ENCODE measurements at regions not wholly inside any gene's neighbourhood (a gene's known extent, or its start where the extent isn't known, plus 50 kb on each side); places are given as distances from the start of the nearest gene placed in this dataset.

DNA sequence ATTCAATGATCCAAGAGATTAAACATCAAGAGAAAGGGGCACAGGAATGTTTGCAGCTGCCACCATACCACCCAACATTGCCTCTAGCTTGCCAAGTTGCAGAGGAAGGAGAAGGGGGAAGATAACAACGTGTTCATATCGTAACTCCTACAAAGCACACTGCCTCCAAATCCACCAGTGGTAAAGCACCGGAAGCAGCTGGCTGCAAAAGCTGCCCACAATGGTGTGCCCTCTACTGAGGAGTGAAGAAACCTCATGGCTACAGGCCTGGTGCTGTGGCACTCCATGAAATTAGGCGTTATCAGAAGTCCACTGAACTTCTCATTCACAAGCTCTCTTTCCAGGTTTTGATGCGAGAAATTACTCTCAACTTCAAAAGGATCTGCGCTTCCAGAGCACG lies 263.9 kb upstream of the STT3B start:
- Histone ChIP-seq H3K4me3 (ENCODE audit: low read depth, low read length) (no peak overlapping the region), H2AFZ (no peak overlapping the region), H3K27ac (no peak overlapping the region), H3K9ac (no peak overlapping the region), H3K4me2 (ENCODE audit: low read length) (no peak overlapping the region), H3K9me3 (ENCODE audit: control insufficient read depth, low read length) (no peaks in the 10 kb centered on the region), H3K79me2 (no peaks in the 10 kb centered on the region), H3K4me1 (no peaks in the 10 kb centered on the region), H3K27me3 (ENCODE audit: control insufficient read depth, insufficient read depth, low read length) (no peaks in the 10 kb centered on the region), H3K36me3 (ENCODE audit: control insufficient read depth, insufficient read depth, low read length) (no peaks in the 10 kb centered on the region)
- no peak for TF ChIP-seq CTCF (IDR thresholded peaks at IDR 0.05)

DNA sequence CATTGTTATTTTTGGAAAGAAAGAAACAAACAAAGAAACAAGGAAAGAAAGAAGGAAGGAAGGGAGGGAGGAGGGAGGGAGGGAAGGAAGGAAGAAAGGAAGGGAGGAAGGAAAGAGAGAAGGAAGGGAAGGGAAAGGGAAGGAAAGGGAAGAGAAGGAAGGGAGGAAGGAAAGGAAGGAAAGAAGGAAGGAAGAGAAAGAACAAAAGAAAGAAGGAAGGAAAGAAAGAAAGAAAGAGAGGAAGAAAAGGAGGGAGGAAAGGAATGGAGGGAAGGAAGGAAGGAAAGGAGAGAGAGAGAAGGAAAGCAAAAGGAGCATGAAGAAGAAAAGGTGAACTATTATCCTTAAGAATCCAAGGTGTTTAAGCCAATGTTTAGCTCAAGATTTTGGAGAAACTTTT lies 262.7 kb upstream of the STT3B start:
- Histone ChIP-seq H3K79me2 (no peaks in the 10 kb centered on the region), H3K4me1 (no peaks in the 10 kb centered on the region)
- TF ChIP-seq CTCF (IDR thresholded peaks at IDR 0.05), result no peak

GRCh38 chr3:31274326-31275024 lies 258.2 kb upstream of the STT3B start:
- Histone ChIP-seq H2AFZ (no peak overlapping the region), H3K4me3 (ENCODE audit: low read depth, low read length) (no peak overlapping the region), H3K27ac (no peak overlapping the region), H3K79me2 (no peaks in the 10 kb centered on the region), H3K36me3 (ENCODE audit: control insufficient read depth, insufficient read depth, low read length) (no peaks in the 10 kb centered on the region), H3K9me3 (ENCODE audit: control insufficient read depth, low read length) (no peaks in the 10 kb centered on the region), H3K9ac (no peak overlapping the region), H3K27me3 (ENCODE audit: control insufficient read depth, insufficient read depth, low read length) (no peaks in the 10 kb centered on the region), H3K4me1 (no peaks in the 10 kb centered on the region), H3K4me2 (ENCODE audit: low read length) (no peak overlapping the region)
- no peak for TF ChIP-seq CTCF (IDR thresholded peaks at IDR 0.05)

More for the DNA sequence above, 262.7 kb upstream of the STT3B start:
- no peak overlapping the region for H3K9ac ChIP-seq
- no peak overlapping the region for H3K4me2 ChIP-seq (ENCODE audit: low read length)
- no peaks in the 10 kb centered on the region for H3K27me3 ChIP-seq (ENCODE audit: control insufficient read depth, insufficient read depth, low read length)
- H3K4me3 ChIP-seq (ENCODE audit: low read depth, low read length), result no peak overlapping the region
- no peaks in the 10 kb centered on the region for H3K9me3 ChIP-seq (ENCODE audit: control insufficient read depth, low read length)
- H3K36me3 ChIP-seq (ENCODE audit: control insufficient read depth, insufficient read depth, low read length), result no peaks in the 10 kb centered on the region
- no peak overlapping the region for H2AFZ ChIP-seq
- H3K27ac ChIP-seq, result no peak overlapping the region

- H3K4me2 ChIP-seq (ENCODE audit: low read length), result no peak overlapping the region
- H3K9ac ChIP-seq, result no peak overlapping the region
- H3K27ac ChIP-seq, result no peak overlapping the region
Observed at GRCh38 chr3:31275038-31275572, 257.6 kb upstream of the STT3B start.

More at GRCh38 chr3:31275038-31275572, 257.6 kb upstream of the STT3B start:
- no peaks in the 10 kb centered on the region for H3K4me1 ChIP-seq
- H2AFZ ChIP-seq, result no peak overlapping the region
- no peaks in the 10 kb centered on the region for H3K9me3 ChIP-seq (ENCODE audit: control insufficient read depth, low read length)
- no peak overlapping the region for H3K4me3 ChIP-seq (ENCODE audit: low read depth, low read length)
- no peak for TF ChIP-seq CTCF (IDR thresholded peaks at IDR 0.05)
- H3K36me3 ChIP-seq (ENCODE audit: control insufficient read depth, insufficient read depth, low read length), result no peaks in the 10 kb centered on the region
- H3K79me2 ChIP-seq, result no peaks in the 10 kb centered on the region
- H3K27me3 ChIP-seq (ENCODE audit: control insufficient read depth, insufficient read depth, low read length), result no peaks in the 10 kb centered on the region

All from parathyroid adenoma (tissue), 2 donors.